ENCODE measurements at regions not wholly inside any gene's neighbourhood (a gene's known extent, or its start where the extent isn't known, plus 50 kb on each side); places are given as distances from the start of the nearest gene placed in this dataset.

GRCh38 chr2:180145163-180145562 is 138.1 kb upstream of the CWC22 start:
- no peaks in the 10 kb centered on the region for H3K27me3 ChIP-seq (ENCODE audit: insufficient read depth, low read length)
- no peak for DNase-seq (ENCODE audit: low read depth, low spot score)
- no peak overlapping the region for H3K27ac ChIP-seq (ENCODE audit: low read depth, low read length)
- no peak overlapping the region for H3K9ac ChIP-seq (ENCODE audit: low read length)
- RAD21 ChIA-PET (ENCODE audit: low non-redundant PET in 1 of 2, low total read pairs in 2 of 2, uncharacterized antibody in 2 of 2, unreplicated experiment in 2 of 2), result no interaction called here
- H3K9me2 ChIP-seq (ENCODE audit: insufficient read depth), result no peaks in the 10 kb centered on the region
- H3K9me3 ChIP-seq (ENCODE audit: control insufficient read depth in 1 of 2, insufficient read depth in 1 of 2, low read depth in 1 of 2, low read length in 2 of 2), result no peaks in the 10 kb centered on the region
- no peak for TF ChIP-seq SRF (IDR thresholded peaks at IDR 0.05; ENCODE audit: low read depth)
- TF ChIP-seq, protein P1, sequence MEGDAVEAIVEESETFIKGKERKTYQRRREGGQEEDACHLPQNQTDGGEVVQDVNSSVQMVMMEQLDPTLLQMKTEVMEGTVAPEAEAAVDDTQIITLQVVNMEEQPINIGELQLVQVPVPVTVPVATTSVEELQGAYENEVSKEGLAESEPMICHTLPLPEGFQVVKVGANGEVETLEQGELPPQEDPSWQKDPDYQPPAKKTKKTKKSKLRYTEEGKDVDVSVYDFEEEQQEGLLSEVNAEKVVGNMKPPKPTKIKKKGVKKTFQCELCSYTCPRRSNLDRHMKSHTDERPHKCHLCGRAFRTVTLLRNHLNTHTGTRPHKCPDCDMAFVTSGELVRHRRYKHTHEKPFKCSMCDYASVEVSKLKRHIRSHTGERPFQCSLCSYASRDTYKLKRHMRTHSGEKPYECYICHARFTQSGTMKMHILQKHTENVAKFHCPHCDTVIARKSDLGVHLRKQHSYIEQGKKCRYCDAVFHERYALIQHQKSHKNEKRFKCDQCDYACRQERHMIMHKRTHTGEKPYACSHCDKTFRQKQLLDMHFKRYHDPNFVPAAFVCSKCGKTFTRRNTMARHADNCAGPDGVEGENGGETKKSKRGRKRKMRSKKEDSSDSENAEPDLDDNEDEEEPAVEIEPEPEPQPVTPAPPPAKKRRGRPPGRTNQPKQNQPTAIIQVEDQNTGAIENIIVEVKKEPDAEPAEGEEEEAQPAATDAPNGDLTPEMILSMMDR (IDR thresholded peaks at IDR 0.05 in 2 of 3, conservative IDR thresholded peaks at IDR 0.05 in 1 of 3; ENCODE audit: borderline replicate concordance in 1 of 3, insufficient read depth in 1 of 3, low read depth in 2 of 3, low read length in 2 of 3), result no peak
- no peak for TF ChIP-seq TCF7L2 (IDR thresholded peaks at IDR 0.05; ENCODE audit: borderline replicate concordance, extremely low read depth, insufficient read depth, insufficient read length)
- no peak for TF ChIP-seq EZH2 (IDR thresholded peaks at IDR 0.05)
- no peak for TF ChIP-seq ZBTB33 (IDR thresholded peaks at IDR 0.05; ENCODE audit: extremely low read depth, insufficient replicate concordance, low read length)
- TF ChIP-seq ZNF274 (IDR thresholded peaks at IDR 0.05; ENCODE audit: low read depth, low read length), result no peak
- no peak for TF ChIP-seq MAX (IDR thresholded peaks at IDR 0.05)
- TF ChIP-seq SIN3A (IDR thresholded peaks at IDR 0.05; ENCODE audit: low read depth), result no peak
- no peak for TF ChIP-seq FOSL1 (IDR thresholded peaks at IDR 0.05; ENCODE audit: low read depth)
- no peak for TF ChIP-seq SP1 (IDR thresholded peaks at IDR 0.05; ENCODE audit: low read depth)
- no peak for TF ChIP-seq POLR2A (IDR thresholded peaks at IDR 0.05; ENCODE audit: borderline replicate concordance, extremely low read depth, insufficient read depth, insufficient read length)
- TF ChIP-seq YY1 (IDR thresholded peaks at IDR 0.05; ENCODE audit: extremely low read depth, insufficient replicate concordance, low read depth, low read length), result no peak
- TF ChIP-seq EGR1 (IDR thresholded peaks at IDR 0.05; ENCODE audit: low read depth), result no peak
- no peak for TF ChIP-seq RAD21 (IDR thresholded peaks at IDR 0.05; ENCODE audit: low read depth)
- no peaks in the 10 kb centered on the region for H4K20me1 ChIP-seq (ENCODE audit: insufficient read depth)
- intact Hi-C loops (cut with micrococcal nuclease), result no loop called here
- no peak overlapping the region for H3K4me2 ChIP-seq (ENCODE audit: low read length)
- H3K36me3 ChIP-seq (ENCODE audit: control insufficient read depth in 1 of 2, insufficient read depth in 2 of 2, low read length in 2 of 2), result no peaks in the 10 kb centered on the region
- no peak overlapping the region for H2AFZ ChIP-seq (ENCODE audit: low read depth, low read length, poor library complexity, severe bottlenecking)
- no peaks in the 10 kb centered on the region for H3K79me2 ChIP-seq (ENCODE audit: insufficient read depth, low read length)
- POLR2A ChIA-PET, result no interaction called here
- CTCF ChIA-PET, result no interaction called here
- no peak overlapping the region for H3K4me3 ChIP-seq (replicated peaks in 1 of 2; ENCODE audit: low read depth in 1 of 2, low read length in 2 of 2)
- no peak for ATAC-seq
- H3K4me1 ChIP-seq (ENCODE audit: control insufficient read depth in 1 of 2, insufficient read depth in 2 of 2, low read length in 2 of 2), result no peaks in the 10 kb centered on the region
- no TSS peak for BruUV-seq (replicated peaks)
